Uterus (tissue), 3 donors: ENCODE measurements at regions not wholly inside any gene's neighbourhood (a gene's known extent, or its start where the extent isn't known, plus 50 kb on each side); places are given as distances from the start of the nearest gene placed in this dataset.
"Not testable (repeated sequence)": the region's sequence is repeated elsewhere in the genome, so short reads cannot be mapped to it uniquely, and the experiment has no call there.

Experiments used
- DNase-seq, 2 donors: peaks; one replicate each; pipeline ENCODE4 v3.0.0-alpha.2; 2019 to 2020
- H3K27ac ChIP-seq, 2 donors: fragments of 200-600 bp; sonication (generic); 1 replicate in 1 of 2; 2 replicates in 1 of 2; pipeline ENCODE4 v1.5.1; 2016 to 2018
- H3K27me3 ChIP-seq, 2 donors: fragments of 200-600 bp; sonication (generic); one replicate each; pipeline ENCODE4 v1.5.1; 2018 to 2019; ENCODE audit warnings: control low read depth in 1 of 2
- H3K36me3 ChIP-seq, 2 donors: fragments of 200-600 bp; sonication (generic); one replicate each; pipeline ENCODE4 v1.5.1; 2019; ENCODE audit warnings: control low read depth in 1 of 2
- H3K4me1 ChIP-seq, 2 donors: fragments of 200-600 bp; sonication (generic); one replicate each; pipeline ENCODE4 v1.5.1; 2018 to 2019; ENCODE audit warnings: control low read depth in 1 of 2
- H3K4me3 ChIP-seq, 2 donors: fragments of 200-600 bp; sonication (generic); 1 replicate in 1 of 2; 2 replicates in 1 of 2; pipeline ENCODE4 v1.5.1; 2018 to 2019; ENCODE audit warnings: mild to moderate bottlenecking in 1 of 2
- H3K9me3 ChIP-seq, 2 donors: fragments of 200-600 bp; sonication (generic); one replicate each; pipeline ENCODE4 v1.5.1; 2019; ENCODE audit warnings: control low read depth in 1 of 2
- CTCF ChIP-seq, 4 experiments: fragments of 200-600 bp in 2 of 4; fragments of 450-650 bp in 2 of 4; sonication (generic) in 2 of 4; IDR thresholded peaks; one replicate each; pipeline ENCODE4 v1.5.1; 2016 to 2019; ENCODE audit warnings: antibody characterized with exemption in 4 of 4, mild to moderate bottlenecking in 2 of 4, moderate library complexity in 1 of 4
- POLR2A ChIP-seq, 2 donors: fragments of 450-650 bp; IDR thresholded peaks; one replicate each; pipeline ENCODE4 v1.6.1; 2016; ENCODE audit warnings: antibody characterized with exemption in 2 of 2, mild to moderate bottlenecking in 1 of 2, moderate library complexity in 1 of 2
- intact Hi-C: fragments of 100-400 bp; cut with DNase I; formaldehyde crosslinking; loops from one replicate; pipeline ENCODE4 v1.15.1; 2023; ENCODE audit warnings: low total_unique reads
- donor health status: DM: yes; HTN: yes; CAD: no.

- Histone ChIP-seq H3K27me3 (no peaks in the 10 kb centered on the region), H3K4me3 (no peak overlapping the region), H3K36me3 (no peaks in the 10 kb centered on the region), H3K4me1 (no peaks in the 10 kb centered on the region), H3K9me3 (no peaks in the 10 kb centered on the region), H3K27ac (peak overlapping the region; percentile 62 to 82)
- intact Hi-C loops: no loop called here
- peak in 1 of 2 donors; percentile 28 for DNase-seq
- no peak for TF ChIP-seq CTCF (IDR thresholded peaks at IDR 0.05)
- TF ChIP-seq POLR2A (IDR thresholded peaks at IDR 0.05): no peak
Observed at GRCh38 chr20:19875376-19876221, 117.5 kb downstream of the RIN2 start.

GRCh38 chr20:19876828-19877460, 118.9 kb downstream of the RIN2 start:
- intact Hi-C loops: no loop called here
- Histone ChIP-seq H3K27me3 (no peaks in the 10 kb centered on the region), H3K9me3 (no peaks in the 10 kb centered on the region), H3K4me3 (no peak overlapping the region), H3K4me1 (no peaks in the 10 kb centered on the region), H3K27ac (peak overlapping the region; percentile 62 to 82), H3K36me3 (no peaks in the 10 kb centered on the region)
- TF ChIP-seq POLR2A (IDR thresholded peaks at IDR 0.05): no peak
- no peak for TF ChIP-seq CTCF (IDR thresholded peaks at IDR 0.05)
- no peak for DNase-seq

GRCh38 chr20:19879874-19880255, 121.8 kb downstream of the RIN2 start:
- H3K4me1 ChIP-seq, DNase-seq, H3K4me3 ChIP-seq, H3K27me3 ChIP-seq, H3K9me3 ChIP-seq, H3K27ac ChIP-seq, H3K36me3 ChIP-seq, intact Hi-C loops: not testable (repeated sequence)

- H3K27me3 ChIP-seq: no peaks in the 10 kb centered on the region
- H3K27ac ChIP-seq: no peak overlapping the region
- no peak for TF ChIP-seq CTCF (IDR thresholded peaks at IDR 0.05)
- TF ChIP-seq POLR2A (IDR thresholded peaks at IDR 0.05): no peak
- no peaks in the 10 kb centered on the region for H3K36me3 ChIP-seq
- intact Hi-C loops: no loop called here
- no peak for DNase-seq
- no peaks in the 10 kb centered on the region for H3K9me3 ChIP-seq
- no peak overlapping the region for H3K4me3 ChIP-seq
- H3K4me1 ChIP-seq: no peaks in the 10 kb centered on the region
Observed at GRCh38 chr20:19880256-19881079, 122.4 kb downstream of the RIN2 start.

GRCh38 chr20:19881080-19881840, 123.2 kb downstream of the RIN2 start:
- Histone ChIP-seq H3K4me3 (no peak overlapping the region), H3K36me3 (no peaks in the 10 kb centered on the region), H3K27ac (no peak overlapping the region), H3K27me3 (no peaks in the 10 kb centered on the region), H3K4me1 (no peaks in the 10 kb centered on the region), H3K9me3 (no peaks in the 10 kb centered on the region)
- intact Hi-C loops: no loop called here
- no peak for DNase-seq
- TF ChIP-seq CTCF (IDR thresholded peaks at IDR 0.05) (no peak), POLR2A (IDR thresholded peaks at IDR 0.05) (no peak)
